Testis (tissue), 2 donors: ENCODE measurements at regions not wholly inside any gene's neighbourhood (a gene's known extent, or its start where the extent isn't known, plus 50 kb on each side); places are given as distances from the start of the nearest gene placed in this dataset.

Source experiments
- CTCF ChIP-seq, 3 experiments: fragments of 450-650 bp in 2 of 3; fragments of 200-600 bp in 1 of 3; sonication (generic) in 1 of 3; IDR thresholded peaks; one replicate each; pipeline ENCODE4 v1.5.1; 2016 to 2019; ENCODE audit warnings: antibody characterized with exemption in 3 of 3, mild to moderate bottlenecking in 2 of 3, moderate library complexity in 1 of 3
- POLR2A ChIP-seq: fragments of 450-650 bp; IDR thresholded peaks from one replicate; pipeline ENCODE4 v1.6.1; 2017; ENCODE audit warnings: antibody characterized with exemption, mild to moderate bottlenecking, moderate library complexity

GRCh38 chr11:134913391-134913790 lies 501.3 kb upstream of the B3GAT1 start:
- no peak for TF ChIP-seq CTCF (IDR thresholded peaks at IDR 0.05)
- TF ChIP-seq POLR2A = no peak
